GM20000 (cell line): ENCODE measurements at regions not wholly inside any gene's neighbourhood (a gene's known extent, or its start where the extent isn't known, plus 50 kb on each side); places are given as distances from the start of the nearest gene placed in this dataset.

Experiments
- DNase-seq: peaks from one replicate; pipeline ENCODE4 v3.0.0; 2012; ENCODE audit warnings: low spot score
- CTCF ChIP-seq: IDR thresholded peaks from 2 replicates; pipeline ENCODE4 v1.5.1; 2012; ENCODE audit warnings: mild to moderate bottlenecking, control low read depth; ENCODE audit errors: extremely low read depth, missing control alignments

GRCh38 chr1:193411215-193411614 is 224.8 kb upstream of the B3GALT2 start:
- no peak for DNase-seq
- no peak for TF ChIP-seq CTCF

- DNase-seq, result no peak
- TF ChIP-seq CTCF, result no peak
These were observed 222.4 kb upstream of the B3GALT2 start for GRCh38 chr1:193408782-193409293.

GRCh38 chr1:193406901-193407300 is 220.5 kb upstream of the B3GALT2 start:
- TF ChIP-seq CTCF, result peak; percentile 55
- peak; percentile 29 for DNase-seq

- no peak for DNase-seq
- TF ChIP-seq CTCF, result no peak
These were observed 217.8 kb upstream of the B3GALT2 start for GRCh38 chr1:193404236-193404635.

DNA sequence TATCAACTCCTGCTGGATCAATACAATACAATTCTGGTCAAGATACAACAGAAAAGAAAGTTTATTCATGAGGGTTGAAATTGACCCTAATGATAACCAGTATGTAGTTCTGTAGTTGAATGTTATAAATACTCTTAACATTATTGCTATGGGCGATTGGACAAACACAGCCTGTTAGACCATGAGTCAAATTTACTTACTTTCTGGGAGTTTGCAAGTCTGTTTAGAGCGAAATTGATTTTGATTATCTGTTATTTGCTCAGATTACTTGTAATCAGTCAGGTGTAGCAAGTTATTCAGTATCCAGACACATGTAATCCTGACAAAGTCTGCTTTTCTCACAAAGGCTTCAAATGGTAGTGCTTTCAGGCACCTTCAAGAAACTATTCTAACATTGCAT is 216.6 kb upstream of the B3GALT2 start:
- no peak for DNase-seq
- no peak for TF ChIP-seq CTCF

DNA sequence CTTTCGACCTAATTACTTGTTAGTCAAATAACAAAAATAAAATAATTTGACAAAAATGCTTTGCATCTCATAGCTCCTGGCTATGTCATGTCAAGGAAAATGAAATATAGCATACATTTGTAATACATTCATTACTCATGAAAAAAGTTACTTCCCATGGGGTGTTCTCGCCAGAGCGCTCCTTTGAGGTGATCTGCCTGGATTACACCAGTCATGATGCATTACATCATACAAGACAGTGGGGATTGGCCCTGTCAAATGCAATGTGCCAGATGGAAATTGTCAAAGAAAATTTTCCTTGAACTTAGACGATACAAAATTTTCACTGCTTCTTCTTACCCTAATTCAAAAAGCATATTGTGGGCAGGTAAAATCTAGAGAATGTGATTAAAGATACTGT is 215.6 kb upstream of the B3GALT2 start:
- no peak for TF ChIP-seq CTCF
- DNase-seq, result no peak

DNA sequence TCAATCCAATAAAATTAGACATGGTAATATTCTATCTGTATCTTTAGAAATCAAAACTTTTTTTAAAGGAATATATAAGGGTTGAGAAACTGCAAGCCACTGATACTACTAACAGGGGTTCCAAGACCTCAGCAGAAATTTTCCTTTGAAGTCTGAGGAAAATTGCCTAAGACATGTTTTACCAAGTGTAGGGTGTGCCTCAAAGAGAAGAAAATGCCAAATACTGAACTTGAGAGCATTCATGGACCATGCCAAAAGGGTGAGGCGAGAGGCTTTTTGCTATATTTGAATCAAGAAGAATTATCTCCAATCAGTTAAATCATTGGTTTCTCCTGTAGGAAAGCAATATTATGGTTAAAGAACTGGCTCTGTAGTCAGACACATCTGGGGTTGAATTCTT is 207.9 kb upstream of the B3GALT2 start:
- DNase-seq, result no peak
- no peak for TF ChIP-seq CTCF
